SK-N-SH (cell line): ENCODE measurements at regions not wholly inside any gene's neighbourhood (a gene's known extent, or its start where the extent isn't known, plus 50 kb on each side); places are given as distances from the start of the nearest gene placed in this dataset.

Experiments used
- CTCF ChIA-PET: fragments of 300-600, 350-600 bp; formaldehyde crosslinking; extraction: SDS; loops from one replicate; lab custom pipeline; 2021; lab: Yijun Ruan, JAX
- POLR2A ChIA-PET: fragments of 350-600 bp; sonication (Branson Sonifier 250); formaldehyde crosslinking; extraction: SDS; loops from one replicate; lab custom pipeline; 2020; ENCODE audit warnings: antibody characterized with exemption, inconsistent platforms; lab: Yijun Ruan, JAX
- DNase-seq: peaks from one replicate; pipeline ENCODE4 v3.0.0; 2012
- H2AFZ ChIP-seq: fragments of 200-600 bp; sonication (generic); 2 replicates; pipeline ENCODE4 v1.8.1; 2016; ENCODE audit warnings: antibody characterized with exemption, mild to moderate bottlenecking, low read depth
- H3F3A ChIP-seq: fragments of 200-600 bp; sonication (generic); replicated peaks from 2 replicates; pipeline ENCODE3; 2016; ENCODE audit warnings: antibody characterized with exemption, mild to moderate bottlenecking; ENCODE audit not compliant: insufficient read depth
- H3K27ac ChIP-seq, 2 experiments: fragments of 200-500 bp in 1 of 2; fragments of 200-600 bp in 1 of 2; sonication (Bioruptor generic) in 1 of 2; sonication (generic), shearing (Covaris generic) in 1 of 2; 2 replicates each; pipeline versions ENCODE4 v1.5.1 to v1.6.1; 2014 to 2016; ENCODE audit warnings: low read depth in 2 of 2, inconsistent platforms in 1 of 2, low read length in 1 of 2, mild to moderate bottlenecking in 1 of 2, mixed read lengths in 1 of 2
- H3K27me3 ChIP-seq: fragments of 200-600 bp; sonication (generic), shearing (Covaris generic); 2 replicates; pipeline ENCODE4 v1.6.1; 2016; ENCODE audit warnings: mixed run types; ENCODE audit not compliant: insufficient read depth
- H3K36me3 ChIP-seq, 2 experiments: fragments of 200-500 bp in 1 of 2; fragments of 200-600 bp in 1 of 2; sonication (Bioruptor generic) in 1 of 2; sonication (generic) in 1 of 2; replicated peaks in 1 of 2; 2 replicates each; pipeline versions ENCODE3 to v1.5.1; 2014 to 2016; ENCODE audit warnings: low read length in 1 of 2, mild to moderate bottlenecking in 1 of 2; ENCODE audit not compliant: insufficient read depth in 2 of 2, control insufficient read depth in 1 of 2
- H3K4me1 ChIP-seq, 2 experiments: fragments of 200-500 bp in 1 of 2; fragments of 200-600 bp in 1 of 2; sonication (Bioruptor generic) in 1 of 2; sonication (generic), shearing (Covaris generic) in 1 of 2; 2 replicates each; pipeline versions ENCODE4 v1.5.1 to v1.6.1; 2014 to 2016; ENCODE audit warnings: low read depth in 1 of 2, low read length in 1 of 2, mixed run types in 1 of 2; ENCODE audit not compliant: insufficient read depth in 2 of 2, control insufficient read depth in 1 of 2
- H3K4me2 ChIP-seq: fragments of 200-600 bp; sonication (generic), shearing (Covaris generic); 2 replicates; pipeline ENCODE4 v1.6.1; 2017; ENCODE audit warnings: mixed run types
- H3K4me3 ChIP-seq, 2 experiments: fragments of 200-500 bp in 1 of 2; fragments of 200-600 bp in 1 of 2; sonication (Bioruptor generic) in 1 of 2; sonication (generic), shearing (Covaris generic) in 1 of 2; 2 replicates each; pipeline versions ENCODE4 v1.5.1 to v1.8.1; 2014 to 2016; ENCODE audit warnings: low read depth in 2 of 2, inconsistent platforms in 1 of 2, low read length in 1 of 2, mild to moderate bottlenecking in 1 of 2, mixed read lengths in 1 of 2, moderate library complexity in 1 of 2
- H3K79me2 ChIP-seq: fragments of 200-600 bp; sonication (generic); 2 replicates; pipeline ENCODE4 v1.8.1; 2017; ENCODE audit warnings: mild to moderate bottlenecking; ENCODE audit not compliant: insufficient read depth
- H3K9ac ChIP-seq: fragments of 200-600 bp; sonication (generic); 2 replicates; pipeline ENCODE4 v1.6.1; 2017; ENCODE audit warnings: mixed run types
- H3K9me2 ChIP-seq: fragments of 200-600 bp; sonication (generic); 2 replicates; pipeline ENCODE4 v1.6.1; 2017; ENCODE audit warnings: mixed run types
- H3K9me3 ChIP-seq: fragments of 200-600 bp; sonication (generic); 2 replicates; pipeline ENCODE4 v1.6.1; 2017; ENCODE audit warnings: mixed run types, mild to moderate bottlenecking, moderate library complexity
- H4K20me1 ChIP-seq: fragments of 200-600 bp; sonication (generic); 2 replicates; pipeline ENCODE4 v1.6.1; 2017; ENCODE audit warnings: mild to moderate bottlenecking, mixed run types; ENCODE audit not compliant: insufficient read depth
- CHD2 ChIP-seq: fragments of 150-350 bp; IDR thresholded peaks from 2 replicates; pipeline ENCODE4 v1.6.1; 2018; ENCODE audit warnings: low read length; ENCODE audit not compliant: partially characterized antibody
- CTCF ChIP-seq: fragments of 200-600 bp; sonication (generic); IDR thresholded peaks from 2 replicates; pipeline ENCODE4 v1.6.1; 2017; ENCODE audit warnings: antibody characterized with exemption, mild to moderate bottlenecking, moderate library complexity
- ELF1 ChIP-seq: IDR thresholded peaks from 2 replicates; pipeline ENCODE4 v1.4.0; 2012
- EP300 ChIP-seq, 2 experiments: IDR thresholded peaks; 2 replicates each; pipeline versions ENCODE4 v1.4.0 to v1.6.1; 2012; ENCODE audit warnings: borderline replicate concordance in 1 of 2, low read depth in 1 of 2, low read length in 1 of 2
- EZH2phosphoT487 ChIP-seq: fragments of 200-600 bp; sonication (generic); IDR thresholded peaks from 2 replicates; pipeline ENCODE4 v1.6.1; 2017; ENCODE audit warnings: low read depth, mixed run types, mild to moderate bottlenecking, antibody characterized with exemption, moderate library complexity, borderline replicate concordance
- FOXJ3 ChIP-seq: sonication (generic); formaldehyde crosslinking; IDR thresholded peaks from 2 replicates; pipeline ENCODE4 v1.5.1; 2020; ENCODE audit warnings: mild to moderate bottlenecking, missing genetic modification reagents
- FOXM1 ChIP-seq: IDR thresholded peaks from 2 replicates; pipeline ENCODE4 v1.4.0; 2012; ENCODE audit warnings: low read depth, mild to moderate bottlenecking
- GABPA ChIP-seq: IDR thresholded peaks from 2 replicates; pipeline ENCODE4 v1.4.0; 2012; ENCODE audit warnings: low read depth, mild to moderate bottlenecking
- IRF3 ChIP-seq: fragments of 150-350 bp; IDR thresholded peaks from 2 replicates; pipeline ENCODE4 v1.6.1; 2016; ENCODE audit warnings: mild to moderate bottlenecking, low read depth, low read length
- JUND ChIP-seq: IDR thresholded peaks from 2 replicates; pipeline ENCODE4 v1.4.0; 2012
- MAX ChIP-seq: IDR thresholded peaks from 2 replicates; pipeline ENCODE4 v1.4.0; 2012; ENCODE audit warnings: low read depth
- MXI1 ChIP-seq: IDR thresholded peaks from 2 replicates; pipeline ENCODE4 v1.6.1; 2012; ENCODE audit warnings: mild to moderate bottlenecking, low read depth, low read length, improper control_type of control experiment
- NRF1 ChIP-seq: IDR thresholded peaks from 2 replicates; pipeline ENCODE4 v1.6.1; 2012; ENCODE audit warnings: low read depth, mild to moderate bottlenecking, low read length
- PBX3 ChIP-seq: IDR thresholded peaks from 2 replicates; pipeline ENCODE4; 2012
- POLR2AphosphoS5 ChIP-seq: IDR thresholded peaks from 2 replicates; pipeline ENCODE4 v1.6.1; 2012; ENCODE audit warnings: low read depth, low read length
- RAD21 ChIP-seq: IDR thresholded peaks from 2 replicates; pipeline ENCODE4 v1.6.1; 2012; ENCODE audit warnings: mild to moderate bottlenecking, low read length
- RFX5 ChIP-seq: IDR thresholded peaks from 2 replicates; pipeline ENCODE4 v1.6.1; 2012; ENCODE audit warnings: mild to moderate bottlenecking, improper control_type of control experiment, low read length
- RXRA ChIP-seq: IDR thresholded peaks from 2 replicates; pipeline ENCODE4 v1.4.0; 2012; ENCODE audit warnings: low read depth, mild to moderate bottlenecking, borderline replicate concordance
- SIN3A ChIP-seq: IDR thresholded peaks from 2 replicates; pipeline ENCODE4 v1.6.1; 2012; ENCODE audit warnings: low read depth, mild to moderate bottlenecking, low read length, moderate library complexity, borderline replicate concordance
- SMC3 ChIP-seq: IDR thresholded peaks from 2 replicates; pipeline ENCODE4 v1.6.1; 2012; ENCODE audit warnings: low read depth, low read length, improper control_type of control experiment
- TAF1 ChIP-seq: IDR thresholded peaks from 2 replicates; pipeline ENCODE4 v1.6.1; 2012; ENCODE audit warnings: low read depth, mild to moderate bottlenecking, low read length, moderate library complexity, borderline replicate concordance
- TCF12 ChIP-seq: IDR thresholded peaks from 2 replicates; pipeline ENCODE4 v1.4.0; 2012
- USF2 ChIP-seq: fragments of 150-350 bp; IDR thresholded peaks from 2 replicates; pipeline ENCODE4 v1.6.1; 2017; ENCODE audit warnings: antibody characterized with exemption, low read length, low read depth, borderline replicate concordance
- WGBS: methylation state at CpG from one replicate; pipeline ENCODE4 v1.1.6; 2017; ENCODE audit warnings: low lambda C conversion rate; 5-methylcytosine and 5-hydroxymethylcytosine counted together

- H3K36me3 ChIP-seq: no peaks in the 10 kb centered on the region
- H3K4me3 ChIP-seq: no peak overlapping the region
- ChIA-PET POLR2A (no interaction called here), CTCF (interaction anchor here (1.7 kb wide), 1 partner anchor 339 kb away, joined by 3 read pairs; no protein-coding TSS in a partner anchor)
- TF ChIP-seq EZH2phosphoT487: no peak
- no peak for TF ChIP-seq TAF1
- TF ChIP-seq ELF1: no peak
- TF ChIP-seq MXI1: no peak
- TF ChIP-seq GABPA: no peak
- no peak for TF ChIP-seq RXRA
- no peak for TF ChIP-seq SMC3
- no peak for TF ChIP-seq PBX3
- TF ChIP-seq RFX5: no peak
- TF ChIP-seq MAX: no peak
- TF ChIP-seq USF2: no peak
- TF ChIP-seq RAD21: no peak
- H4K20me1 ChIP-seq: no peaks in the 10 kb centered on the region
- H3K27ac ChIP-seq: no peak overlapping the region
- H3K27me3 ChIP-seq: no peaks in the 10 kb centered on the region
- no peaks in the 10 kb centered on the region for H3K9me2 ChIP-seq
- H3F3A ChIP-seq: no peaks in the 10 kb centered on the region
- H3K4me1 ChIP-seq: no peaks in the 10 kb centered on the region
- no peak overlapping the region for H3K9ac ChIP-seq
- H3K79me2 ChIP-seq: no peaks in the 10 kb centered on the region
- no peak overlapping the region for H2AFZ ChIP-seq
- H3K9me3 ChIP-seq: no peaks in the 10 kb centered on the region
- 0% methylated on average over 2 of the region's 2 CpGs for WGBS
- H3K4me2 ChIP-seq: no peak overlapping the region
- no peak for DNase-seq
Measured at GRCh38 chr11:82356316-82356715, 377.3 kb downstream of the FAM181B start.

GRCh38 chr11:82355313-82355823 lies 378.3 kb downstream of the FAM181B start:
- CTCF ChIA-PET: interaction anchor here (0.6 to 1.7 kb wide), 2 partner anchors 340 to 759 kb away, joined by 3 read pairs; no protein-coding TSS in a partner anchor
- Histone ChIP-seq H2AFZ (no peak overlapping the region), H4K20me1 (no peaks in the 10 kb centered on the region), H3K36me3 (no peaks in the 10 kb centered on the region), H3K9me2 (no peaks in the 10 kb centered on the region), H3K79me2 (no peaks in the 10 kb centered on the region), H3K27ac (no peak overlapping the region), H3K9ac (no peak overlapping the region), H3K9me3 (no peaks in the 10 kb centered on the region), H3K4me2 (no peak overlapping the region), H3K4me3 (no peak overlapping the region), H3K4me1 (no peaks in the 10 kb centered on the region), H3K27me3 (no peaks in the 10 kb centered on the region), H3F3A (no peaks in the 10 kb centered on the region)
- POLR2A ChIA-PET: no interaction called here
- WGBS: 21% methylated on average over 5 of the region's 5 CpGs
- no peak for DNase-seq
- no peak for TF ChIP-seq FOXJ3 (CRISPR knock-in tag)
- TF ChIP-seq POLR2AphosphoS5: no peak
- TF ChIP-seq RFX5: no peak
- no peak for TF ChIP-seq SIN3A
- no peak for TF ChIP-seq NRF1
- no peak for TF ChIP-seq EP300 (IDR thresholded peaks at IDR 0.05; ENCODE audit: borderline replicate concordance in 1 of 2, low read depth in 1 of 2, low read length in 1 of 2)
- no peak for TF ChIP-seq CTCF
- no peak for TF ChIP-seq MAX
- TF ChIP-seq IRF3: no peak
- TF ChIP-seq GABPA: no peak
- TF ChIP-seq FOXM1: no peak
- no peak for TF ChIP-seq JUND
- TF ChIP-seq RAD21: no peak
- TF ChIP-seq TCF12: no peak
- no peak for TF ChIP-seq USF2
- no peak for TF ChIP-seq CHD2
- no peak for TF ChIP-seq ELF1
